Keratinocyte (primary cell): ENCODE measurements at regions not wholly inside any gene's neighbourhood (a gene's known extent, or its start where the extent isn't known, plus 50 kb on each side); places are given as distances from the start of the nearest gene placed in this dataset.

Source experiments
- EZH2 ChIP-seq: IDR thresholded peaks from one replicate; pipeline ENCODE4 v1.6.1; 2012; ENCODE audit warnings: inconsistent platforms, mild to moderate bottlenecking, low read length, moderate library complexity
- TF ChIP-seq, protein P1 (sequence below), 3 experiments: IDR thresholded peaks in 1 of 3; conservative IDR thresholded peaks in 1 of 3; optimal IDR thresholded peaks in 1 of 3; 2 replicates in 2 of 3; 3 replicates in 1 of 3; pipeline versions ENCODE3 to v1.5.1; 2011; ENCODE audit warnings: low read length in 3 of 3, mild to moderate bottlenecking in 3 of 3, moderate library complexity in 2 of 3, control low read depth in 1 of 3, inconsistent platforms in 1 of 3; ENCODE audit not compliant: insufficient read depth in 2 of 3; ENCODE audit errors: extremely low read depth in 1 of 3

DNA sequence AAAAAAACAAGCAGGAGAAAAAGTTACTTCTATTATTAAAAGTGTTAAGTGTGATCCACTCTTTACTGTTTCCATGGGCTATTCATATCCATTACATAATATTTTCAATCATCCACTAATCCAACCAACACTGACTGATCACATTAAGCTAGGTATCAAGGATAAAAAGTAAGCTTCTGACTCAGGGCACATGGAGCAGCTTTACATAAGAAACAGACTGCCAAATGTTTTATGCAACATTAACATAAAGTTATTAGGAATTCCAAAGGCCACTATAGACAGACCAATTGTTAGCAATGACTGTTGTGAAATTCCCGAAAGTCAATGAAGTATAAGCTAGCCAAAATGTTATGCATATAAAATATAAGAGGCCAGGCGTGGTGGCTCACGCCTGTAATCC is 277.6 kb downstream of the ZEB2 start:
- TF ChIP-seq, protein P1, sequence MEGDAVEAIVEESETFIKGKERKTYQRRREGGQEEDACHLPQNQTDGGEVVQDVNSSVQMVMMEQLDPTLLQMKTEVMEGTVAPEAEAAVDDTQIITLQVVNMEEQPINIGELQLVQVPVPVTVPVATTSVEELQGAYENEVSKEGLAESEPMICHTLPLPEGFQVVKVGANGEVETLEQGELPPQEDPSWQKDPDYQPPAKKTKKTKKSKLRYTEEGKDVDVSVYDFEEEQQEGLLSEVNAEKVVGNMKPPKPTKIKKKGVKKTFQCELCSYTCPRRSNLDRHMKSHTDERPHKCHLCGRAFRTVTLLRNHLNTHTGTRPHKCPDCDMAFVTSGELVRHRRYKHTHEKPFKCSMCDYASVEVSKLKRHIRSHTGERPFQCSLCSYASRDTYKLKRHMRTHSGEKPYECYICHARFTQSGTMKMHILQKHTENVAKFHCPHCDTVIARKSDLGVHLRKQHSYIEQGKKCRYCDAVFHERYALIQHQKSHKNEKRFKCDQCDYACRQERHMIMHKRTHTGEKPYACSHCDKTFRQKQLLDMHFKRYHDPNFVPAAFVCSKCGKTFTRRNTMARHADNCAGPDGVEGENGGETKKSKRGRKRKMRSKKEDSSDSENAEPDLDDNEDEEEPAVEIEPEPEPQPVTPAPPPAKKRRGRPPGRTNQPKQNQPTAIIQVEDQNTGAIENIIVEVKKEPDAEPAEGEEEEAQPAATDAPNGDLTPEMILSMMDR (optimal IDR thresholded peaks at IDR 0.05 in 1 of 3, IDR thresholded peaks at IDR 0.05 in 1 of 3, conservative IDR thresholded peaks at IDR 0.05 in 1 of 3; ENCODE audit: extremely low read depth in 1 of 3, insufficient read depth in 2 of 3, low read length in 3 of 3) = no peak
- TF ChIP-seq EZH2 = no peak
